Type B pancreatic cell (in vitro differentiated cells): ENCODE measurements at regions not wholly inside any gene's neighbourhood (a gene's known extent, or its start where the extent isn't known, plus 50 kb on each side); places are given as distances from the start of the nearest gene placed in this dataset.
"Not testable (repeated sequence)": the region's sequence is repeated elsewhere in the genome, so short reads cannot be mapped to it uniquely, and the experiment has no call there.

Source experiments
- DNase-seq: peaks from one replicate; pipeline ENCODE4 v3.0.0; 2021; ENCODE audit warnings: mixed read lengths; ENCODE audit not compliant: unreplicated experiment; ENCODE audit errors: extremely low spot score
- H3K27ac Mint-ChIP-seq: 2 replicates; pipeline ENCODE4 v1.8.0; 2021; ENCODE audit warnings: mild to moderate bottlenecking, mixed read lengths
- H3K27me3 Mint-ChIP-seq: 2 replicates; pipeline ENCODE4 v1.8.0; 2021; ENCODE audit warnings: mixed read lengths
- H3K36me3 Mint-ChIP-seq: 2 replicates; pipeline ENCODE4 v1.8.0; 2021; ENCODE audit warnings: mixed read lengths
- H3K4me1 Mint-ChIP-seq: one replicate; pipeline ENCODE4 v1.8.0; 2021; ENCODE audit warnings: mixed read lengths; ENCODE audit not compliant: unreplicated experiment
- H3K4me3 Mint-ChIP-seq: 2 replicates; pipeline ENCODE4 v1.8.0; 2021; ENCODE audit warnings: mild to moderate bottlenecking, mixed read lengths
- H3K9me3 Mint-ChIP-seq: 2 replicates; pipeline ENCODE4 v1.8.0; 2021; ENCODE audit warnings: mixed read lengths
- TF ChIP-seq, protein P1 (sequence below): fragments of 200-600 bp; sonication (generic); conservative IDR thresholded peaks from 2 replicates; pipeline ENCODE4 v1.5.0; 2021; ENCODE audit warnings: antibody characterized with exemption, mild to moderate bottlenecking

DNA sequence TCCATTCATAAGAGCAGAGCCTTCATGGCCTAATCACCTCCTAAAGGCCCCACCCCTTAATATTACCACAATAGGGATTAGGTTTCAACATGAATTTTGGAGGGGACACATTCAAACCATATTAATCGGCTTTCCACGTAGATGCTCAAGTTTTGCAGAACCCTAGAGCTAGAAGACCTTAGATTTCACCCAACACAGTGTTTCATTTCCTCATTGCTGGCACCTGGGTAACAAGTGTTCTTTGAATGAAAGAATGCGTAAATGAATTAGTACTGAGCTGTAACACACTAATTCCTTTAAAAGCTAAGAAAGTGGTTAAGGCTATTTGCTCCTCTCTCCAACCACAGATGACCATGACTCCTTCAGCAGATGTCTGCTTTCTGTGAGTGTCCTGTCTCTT lies 252.5 kb downstream of the SMAD2 start:
- Mint-ChIP-seq H3K36me3 (no peaks in the 10 kb centered on the region), H3K4me3 (no peak overlapping the region), H3K9me3 (no peaks in the 10 kb centered on the region), H3K27ac (no peak overlapping the region), H3K4me1 (no peaks in the 10 kb centered on the region), H3K27me3 (no peaks in the 10 kb centered on the region)
- DNase-seq, result no peak
- TF ChIP-seq, protein P1, sequence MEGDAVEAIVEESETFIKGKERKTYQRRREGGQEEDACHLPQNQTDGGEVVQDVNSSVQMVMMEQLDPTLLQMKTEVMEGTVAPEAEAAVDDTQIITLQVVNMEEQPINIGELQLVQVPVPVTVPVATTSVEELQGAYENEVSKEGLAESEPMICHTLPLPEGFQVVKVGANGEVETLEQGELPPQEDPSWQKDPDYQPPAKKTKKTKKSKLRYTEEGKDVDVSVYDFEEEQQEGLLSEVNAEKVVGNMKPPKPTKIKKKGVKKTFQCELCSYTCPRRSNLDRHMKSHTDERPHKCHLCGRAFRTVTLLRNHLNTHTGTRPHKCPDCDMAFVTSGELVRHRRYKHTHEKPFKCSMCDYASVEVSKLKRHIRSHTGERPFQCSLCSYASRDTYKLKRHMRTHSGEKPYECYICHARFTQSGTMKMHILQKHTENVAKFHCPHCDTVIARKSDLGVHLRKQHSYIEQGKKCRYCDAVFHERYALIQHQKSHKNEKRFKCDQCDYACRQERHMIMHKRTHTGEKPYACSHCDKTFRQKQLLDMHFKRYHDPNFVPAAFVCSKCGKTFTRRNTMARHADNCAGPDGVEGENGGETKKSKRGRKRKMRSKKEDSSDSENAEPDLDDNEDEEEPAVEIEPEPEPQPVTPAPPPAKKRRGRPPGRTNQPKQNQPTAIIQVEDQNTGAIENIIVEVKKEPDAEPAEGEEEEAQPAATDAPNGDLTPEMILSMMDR, result no peak

- Mint-ChIP-seq H3K27ac (no peak overlapping the region), H3K4me1 (no peaks in the 10 kb centered on the region), H3K27me3 (peaks cover 8% of the 10 kb centered on the region), H3K4me3 (no peak overlapping the region), H3K9me3 (no peaks in the 10 kb centered on the region), H3K36me3 (no peaks in the 10 kb centered on the region)
- DNase-seq, result no peak
- TF ChIP-seq, protein P1, result no peak
These were observed 260.6 kb downstream of the SMAD2 start for GRCh38 chr18:47669815-47670214.

DNA sequence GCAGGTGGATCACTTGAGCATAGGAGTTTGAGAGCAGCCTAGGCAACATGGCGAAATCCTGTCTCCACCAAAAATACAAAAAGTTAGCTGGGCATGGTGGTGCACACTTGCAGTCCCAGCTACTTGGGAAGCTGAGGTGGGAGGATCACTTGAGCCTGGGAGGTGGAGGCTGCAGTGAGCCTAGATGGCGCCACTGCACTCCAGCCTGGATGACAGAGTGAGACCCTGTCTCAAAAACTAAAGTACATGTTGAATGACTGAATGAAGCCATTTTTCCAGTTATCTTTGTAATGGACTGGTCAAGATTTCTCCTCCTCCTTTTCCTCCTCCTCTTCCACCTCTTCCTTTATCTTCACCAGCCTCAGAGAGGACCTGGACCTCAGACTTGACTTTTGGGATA lies 272.0 kb downstream of the SMAD2 start:
- H3K27ac Mint-ChIP-seq, result no peak overlapping the region

DNA sequence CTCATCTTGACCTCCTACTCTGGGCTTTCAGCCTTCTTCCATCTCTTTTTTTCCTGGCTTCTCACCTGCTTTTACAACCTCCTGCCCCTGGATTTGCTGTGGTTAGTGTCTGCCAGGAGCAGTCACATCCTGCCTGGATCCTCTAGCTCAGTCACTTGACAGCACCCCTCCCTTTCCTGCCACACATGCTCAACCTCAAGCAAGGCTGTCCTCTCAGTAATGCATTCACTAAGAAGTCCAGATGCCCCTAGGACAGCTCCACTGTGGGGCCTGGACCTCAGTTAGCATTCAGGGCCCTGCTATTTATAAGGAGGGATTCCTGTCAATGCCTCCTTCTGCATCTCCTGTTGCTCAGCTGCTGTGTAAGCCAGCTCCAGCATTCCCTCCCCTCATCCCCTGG lies 275.5 kb downstream of the SMAD2 start:
- no peak overlapping the region for H3K4me3 Mint-ChIP-seq
- peaks cover 15% of the 10 kb centered on the region for H3K27me3 Mint-ChIP-seq
- no peaks in the 10 kb centered on the region for H3K4me1 Mint-ChIP-seq
- no peak for DNase-seq
- TF ChIP-seq, protein P1, result no peak
- H3K36me3 Mint-ChIP-seq, result no peaks in the 10 kb centered on the region
- peaks cover 3% of the 10 kb centered on the region for H3K9me3 Mint-ChIP-seq
- no peak overlapping the region for H3K27ac Mint-ChIP-seq

More for the DNA sequence above, 272.0 kb downstream of the SMAD2 start:
- TF ChIP-seq, protein P1, result no peak
- H3K9me3 Mint-ChIP-seq, result peaks cover 5% of the 10 kb centered on the region
- H3K36me3 Mint-ChIP-seq, result no peaks in the 10 kb centered on the region
- H3K4me3 Mint-ChIP-seq, result no peak overlapping the region
- H3K27me3 Mint-ChIP-seq, result peaks cover 11% of the 10 kb centered on the region
- H3K4me1 Mint-ChIP-seq, result no peaks in the 10 kb centered on the region
- DNase-seq, result no peak

DNA sequence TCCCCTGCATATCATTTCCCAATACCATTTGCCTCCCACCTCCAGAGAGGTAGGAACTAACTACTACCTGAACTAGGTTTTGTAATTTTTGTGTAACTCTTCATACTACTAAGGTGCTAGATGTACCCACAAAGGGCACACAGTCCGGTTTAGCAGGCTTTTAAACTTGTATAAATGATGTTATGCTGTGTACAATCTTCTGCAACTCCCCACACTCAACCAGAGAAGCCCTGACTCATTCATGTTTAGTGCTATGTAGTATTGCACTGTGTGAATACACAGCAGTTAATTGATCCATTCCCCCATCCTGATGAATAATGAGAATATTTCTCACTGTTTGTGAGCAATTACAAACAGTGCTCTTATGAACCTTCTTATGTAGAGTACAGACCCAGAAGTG lies 285.6 kb downstream of the SMAD2 start:
- TF ChIP-seq, protein P1, result no peak
- peaks cover 5% of the 10 kb centered on the region for H3K27me3 Mint-ChIP-seq
- DNase-seq, result no peak
- no peaks in the 10 kb centered on the region for H3K9me3 Mint-ChIP-seq
- no peak overlapping the region for H3K4me3 Mint-ChIP-seq
- H3K36me3 Mint-ChIP-seq, result no peaks in the 10 kb centered on the region
- H3K27ac Mint-ChIP-seq, result no peak overlapping the region
- no peaks in the 10 kb centered on the region for H3K4me1 Mint-ChIP-seq

DNA sequence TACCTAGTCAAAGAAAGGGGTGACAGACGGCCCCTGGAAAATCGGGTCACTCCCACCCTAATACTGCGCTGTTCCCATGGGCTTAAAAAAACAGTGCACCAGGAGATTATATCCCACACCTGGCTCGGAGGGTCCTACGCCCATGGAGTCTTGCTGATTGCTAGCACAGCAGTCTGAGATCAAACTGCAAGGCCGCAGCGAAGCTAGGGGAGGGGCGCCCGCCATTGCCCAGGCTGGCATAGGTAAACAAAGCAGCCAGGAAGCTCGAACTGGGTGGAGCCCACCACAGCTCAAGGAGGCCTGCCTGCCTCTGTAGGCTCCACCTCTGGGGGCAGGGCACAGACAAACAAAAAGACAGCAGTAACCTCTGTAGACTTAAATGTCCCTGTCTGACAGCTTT lies 292.9 kb downstream of the SMAD2 start:
- H3K36me3 Mint-ChIP-seq, H3K9me3 Mint-ChIP-seq, H3K4me1 Mint-ChIP-seq, DNase-seq, H3K27me3 Mint-ChIP-seq, H3K4me3 Mint-ChIP-seq, H3K27ac Mint-ChIP-seq: not testable (repeated sequence)
